ENCODE measurements at regions not wholly inside any gene's neighbourhood (a gene's known extent, or its start where the extent isn't known, plus 50 kb on each side); places are given as distances from the start of the nearest gene placed in this dataset.

GRCh38 chr3:154716170-154716569, 286.2 kb upstream of the GPR149 start:
- TF ChIP-seq, protein P1, sequence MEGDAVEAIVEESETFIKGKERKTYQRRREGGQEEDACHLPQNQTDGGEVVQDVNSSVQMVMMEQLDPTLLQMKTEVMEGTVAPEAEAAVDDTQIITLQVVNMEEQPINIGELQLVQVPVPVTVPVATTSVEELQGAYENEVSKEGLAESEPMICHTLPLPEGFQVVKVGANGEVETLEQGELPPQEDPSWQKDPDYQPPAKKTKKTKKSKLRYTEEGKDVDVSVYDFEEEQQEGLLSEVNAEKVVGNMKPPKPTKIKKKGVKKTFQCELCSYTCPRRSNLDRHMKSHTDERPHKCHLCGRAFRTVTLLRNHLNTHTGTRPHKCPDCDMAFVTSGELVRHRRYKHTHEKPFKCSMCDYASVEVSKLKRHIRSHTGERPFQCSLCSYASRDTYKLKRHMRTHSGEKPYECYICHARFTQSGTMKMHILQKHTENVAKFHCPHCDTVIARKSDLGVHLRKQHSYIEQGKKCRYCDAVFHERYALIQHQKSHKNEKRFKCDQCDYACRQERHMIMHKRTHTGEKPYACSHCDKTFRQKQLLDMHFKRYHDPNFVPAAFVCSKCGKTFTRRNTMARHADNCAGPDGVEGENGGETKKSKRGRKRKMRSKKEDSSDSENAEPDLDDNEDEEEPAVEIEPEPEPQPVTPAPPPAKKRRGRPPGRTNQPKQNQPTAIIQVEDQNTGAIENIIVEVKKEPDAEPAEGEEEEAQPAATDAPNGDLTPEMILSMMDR (IDR thresholded peaks at IDR 0.05): no peak
- TF ChIP-seq POLR2A (IDR thresholded peaks at IDR 0.05): no peak
- no peak for TF ChIP-seq POLR2AphosphoS5 (IDR thresholded peaks at IDR 0.05)
